ENCODE measurements at regions not wholly inside any gene's neighbourhood (a gene's known extent, or its start where the extent isn't known, plus 50 kb on each side); places are given as distances from the start of the nearest gene placed in this dataset.
"Not testable (repeated sequence)": the region's sequence is repeated elsewhere in the genome, so short reads cannot be mapped to it uniquely, and the experiment has no call there.

- DNase-seq = no peak
Observed at GRCh38 chr7:16369855-16370254, 51.5 kb downstream of the CRPPA start.

GRCh38 chr7:16369309-16369708 lies 52.0 kb downstream of the CRPPA start:
- DNase-seq = not testable (repeated sequence)

- DNase-seq = no peak
Observed at GRCh38 chr7:16368885-16369284, 52.5 kb downstream of the CRPPA start.

GRCh38 chr7:16367115-16367514 lies 54.2 kb downstream of the CRPPA start:
- DNase-seq = no peak

DNA sequence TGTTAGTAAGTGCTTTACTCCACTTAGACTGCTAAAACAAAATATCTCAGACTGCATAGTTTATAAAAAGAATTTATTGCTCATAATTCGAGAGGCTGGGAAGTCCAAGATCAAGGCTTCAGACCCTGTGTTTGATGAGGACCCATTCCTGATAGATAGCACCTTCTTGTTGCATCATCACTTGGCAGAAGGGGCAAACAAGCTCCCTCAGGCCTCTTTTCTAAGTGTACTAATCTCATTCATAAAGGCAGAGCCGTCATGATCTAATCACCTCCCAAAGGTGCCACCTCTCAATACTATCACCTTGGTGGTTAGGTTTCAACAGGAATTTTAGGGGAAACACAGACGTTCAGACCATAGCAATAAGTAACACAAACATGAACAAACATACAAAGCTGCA lies 55.4 kb downstream of the CRPPA start:
- no peak for DNase-seq

DNA sequence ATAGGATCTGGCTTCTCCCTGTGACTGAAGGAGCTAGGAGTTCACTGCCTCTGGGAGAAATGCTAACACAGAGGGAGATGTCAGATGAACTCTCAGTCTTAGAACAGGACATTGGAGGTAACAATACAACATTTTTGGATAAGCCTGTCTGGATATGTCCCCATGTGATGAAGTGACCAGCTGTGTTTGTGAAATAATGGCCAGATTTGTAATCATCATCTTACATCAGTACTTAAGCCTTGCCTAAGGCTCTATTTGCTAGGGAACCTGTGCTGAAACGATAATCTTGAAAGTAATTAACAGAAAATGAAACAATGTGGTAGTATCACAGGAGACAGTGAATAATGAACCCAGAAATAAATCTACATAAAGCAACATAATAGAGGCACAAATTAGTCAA lies 56.2 kb downstream of the CRPPA start:
- no peak for DNase-seq

DNA sequence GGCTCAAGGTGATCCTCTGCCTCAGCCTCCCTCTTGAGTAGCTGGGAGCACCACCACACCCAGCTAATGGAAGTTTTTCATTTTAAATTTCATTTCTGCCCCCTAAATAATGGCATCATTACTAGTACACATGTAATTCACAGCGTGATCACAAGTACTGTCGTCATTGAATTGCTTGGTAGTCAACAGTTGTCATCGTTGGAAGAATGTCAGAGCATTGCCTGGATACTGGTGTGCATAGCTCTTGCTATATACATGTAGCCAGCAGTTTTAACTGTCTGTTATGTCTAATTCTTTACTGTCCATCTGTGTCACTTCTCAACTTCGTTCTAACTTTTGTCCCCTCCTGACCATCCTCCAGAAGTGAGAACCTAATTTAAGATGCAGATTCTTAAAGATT lies 62.1 kb downstream of the CRPPA start:
- DNase-seq = no peak

DNA sequence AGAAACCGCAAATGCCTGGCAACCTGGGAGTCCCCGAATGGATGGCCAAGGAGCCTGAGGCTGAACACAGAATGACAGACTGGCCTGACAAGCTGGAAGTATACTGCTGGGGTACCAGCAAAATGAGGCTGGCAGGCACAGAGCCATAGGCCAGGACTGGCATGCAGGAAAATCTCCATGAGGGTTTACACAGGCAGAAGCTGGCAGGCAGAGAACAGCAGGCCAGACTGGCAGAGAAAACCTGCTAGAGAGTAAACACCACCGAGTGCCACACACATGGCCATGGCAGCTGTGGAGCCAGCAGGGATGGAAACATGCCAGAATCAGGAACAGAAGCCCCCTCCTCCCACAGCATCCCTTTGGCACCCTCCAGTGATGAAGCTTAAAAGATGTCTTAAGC lies 63.4 kb downstream of the CRPPA start:
- peak; percentile 31 for DNase-seq

DNA sequence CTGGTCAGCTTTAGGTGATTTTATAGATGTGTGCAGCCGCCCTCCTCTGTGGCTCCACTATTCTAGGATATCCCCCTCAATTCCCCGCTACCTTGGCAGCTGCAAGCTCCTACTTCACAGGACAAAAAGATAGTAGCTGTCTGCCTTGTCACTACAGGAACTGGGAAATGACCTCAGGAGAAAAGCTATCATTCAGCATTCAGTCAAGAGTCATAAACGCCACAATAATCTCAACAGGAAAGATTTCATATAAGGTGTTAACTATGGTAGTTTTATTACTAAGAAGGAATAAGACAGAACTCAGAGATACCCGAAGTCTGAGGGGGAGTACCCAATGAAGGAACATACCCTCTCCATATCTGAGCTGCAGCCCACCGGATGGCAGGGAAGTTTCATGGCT lies 63.9 kb downstream of the CRPPA start:
- DNase-seq = no peak

GRCh38 chr7:16356301-16356958 lies 64.9 kb downstream of the CRPPA start:
- no peak for DNase-seq

DNA sequence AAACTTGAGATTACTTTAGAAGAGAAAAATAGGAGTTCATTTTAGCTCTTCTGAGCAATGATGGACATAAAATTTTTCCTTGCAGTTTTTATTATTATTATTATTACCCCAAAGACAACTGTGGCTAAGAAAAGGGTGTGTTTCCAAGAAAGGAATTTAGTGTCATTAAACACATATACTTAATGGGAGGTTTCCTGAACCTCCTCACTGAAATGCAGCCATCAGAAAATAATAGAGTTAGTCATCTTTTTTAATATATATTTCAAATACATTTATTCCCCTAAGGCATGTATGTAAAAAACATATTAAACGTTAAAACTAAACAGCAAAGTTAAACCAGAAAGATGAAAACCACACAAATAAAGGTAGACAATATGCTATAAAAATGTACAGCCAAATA lies 66.8 kb downstream of the CRPPA start:
- DNase-seq = no peak

DNA sequence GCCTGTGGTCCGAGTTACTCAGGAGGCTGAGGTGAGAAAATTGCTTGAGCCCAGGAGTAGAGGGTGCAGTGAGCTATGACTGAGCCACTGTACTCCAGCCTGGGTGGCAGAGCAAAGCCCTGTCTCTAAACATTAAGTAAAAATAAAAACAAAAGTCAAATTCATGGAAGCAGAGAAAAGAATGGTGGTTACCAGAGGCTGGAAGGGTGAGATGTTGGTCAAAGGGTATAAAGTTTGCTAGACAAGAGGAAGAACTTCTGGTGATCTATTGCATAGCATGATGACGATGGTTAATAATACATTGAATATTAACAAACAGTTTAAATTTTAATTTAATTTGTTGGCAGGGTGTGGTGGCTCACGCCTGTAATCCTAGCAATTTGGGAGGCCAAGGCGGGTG lies 68.1 kb downstream of the CRPPA start:
- DNase-seq = no peak

DNA sequence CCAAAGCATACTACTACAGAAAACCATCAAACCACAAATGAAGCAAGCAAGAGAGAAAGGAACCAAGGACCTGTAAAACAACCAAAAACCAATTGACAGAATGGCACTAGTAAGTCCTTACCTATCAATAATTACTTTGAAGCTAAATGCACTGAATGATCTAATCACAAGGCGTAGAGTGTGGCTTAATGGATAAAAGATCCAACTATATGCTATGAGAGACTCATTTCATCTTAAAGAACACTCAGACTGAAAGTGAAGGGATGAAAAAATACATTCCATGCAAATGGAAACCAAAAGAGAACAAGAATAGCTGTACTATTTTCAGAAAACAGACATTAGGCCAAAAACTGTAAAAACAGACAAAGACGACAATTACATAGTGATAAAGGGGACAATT lies 70.7 kb downstream of the CRPPA start:
- DNase-seq = no peak

- no peak for DNase-seq
Observed at GRCh38 chr7:16348251-16348650, 73.1 kb downstream of the CRPPA start.

DNA sequence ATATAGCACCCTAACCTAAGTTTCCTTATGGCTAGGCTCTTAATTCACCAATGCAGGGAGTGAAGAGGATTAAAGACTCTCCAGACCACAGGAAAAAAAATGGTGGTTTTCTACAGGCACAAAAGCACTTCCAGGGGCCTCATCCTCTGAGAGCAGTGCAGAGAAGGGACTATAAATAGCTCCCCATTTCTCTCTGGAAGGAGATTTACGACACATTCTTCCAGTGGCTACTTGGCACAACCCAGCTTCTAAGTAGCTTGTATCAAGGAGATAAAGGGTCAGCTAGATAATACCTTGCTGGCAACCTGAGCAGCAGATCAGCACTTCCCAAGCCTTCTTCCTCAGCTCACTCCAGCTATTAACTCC lies 73.5 kb downstream of the CRPPA start:
- no peak for DNase-seq

DNA sequence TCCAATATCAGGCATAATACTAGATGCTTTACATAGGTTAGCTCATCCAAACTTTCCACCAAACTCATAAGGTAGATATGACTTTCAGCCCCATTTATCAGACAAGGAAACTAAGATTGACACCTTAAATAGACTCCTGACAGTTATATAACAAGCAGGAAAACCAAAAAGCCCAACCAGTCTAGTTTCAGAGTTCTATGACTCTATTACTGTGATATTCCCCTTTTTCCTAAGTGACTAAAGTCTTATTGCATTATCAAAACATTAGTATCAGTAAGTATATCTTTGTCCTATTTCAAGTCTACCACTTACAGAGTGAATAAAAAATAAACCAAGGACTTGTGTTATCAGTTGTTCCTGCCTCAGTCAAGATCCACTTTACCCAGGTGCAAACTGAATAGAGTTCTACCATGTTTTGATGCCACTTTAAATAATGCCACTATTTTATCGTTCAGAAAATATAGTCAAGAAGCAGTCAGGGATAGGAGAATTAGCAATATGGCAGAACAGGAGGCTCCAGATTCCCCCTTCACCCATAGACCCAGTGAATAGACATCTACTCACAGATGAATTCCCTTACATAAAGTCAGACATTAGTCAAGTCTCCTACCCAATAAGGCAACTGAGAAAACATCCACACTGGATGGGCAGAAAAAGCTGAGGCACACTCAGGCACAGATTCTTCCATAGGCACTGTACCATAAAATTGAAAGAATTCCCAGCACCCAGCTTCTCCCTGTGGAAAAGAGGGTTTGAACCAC lies 74.1 kb downstream of the CRPPA start:
- DNase-seq = no peak

DNA sequence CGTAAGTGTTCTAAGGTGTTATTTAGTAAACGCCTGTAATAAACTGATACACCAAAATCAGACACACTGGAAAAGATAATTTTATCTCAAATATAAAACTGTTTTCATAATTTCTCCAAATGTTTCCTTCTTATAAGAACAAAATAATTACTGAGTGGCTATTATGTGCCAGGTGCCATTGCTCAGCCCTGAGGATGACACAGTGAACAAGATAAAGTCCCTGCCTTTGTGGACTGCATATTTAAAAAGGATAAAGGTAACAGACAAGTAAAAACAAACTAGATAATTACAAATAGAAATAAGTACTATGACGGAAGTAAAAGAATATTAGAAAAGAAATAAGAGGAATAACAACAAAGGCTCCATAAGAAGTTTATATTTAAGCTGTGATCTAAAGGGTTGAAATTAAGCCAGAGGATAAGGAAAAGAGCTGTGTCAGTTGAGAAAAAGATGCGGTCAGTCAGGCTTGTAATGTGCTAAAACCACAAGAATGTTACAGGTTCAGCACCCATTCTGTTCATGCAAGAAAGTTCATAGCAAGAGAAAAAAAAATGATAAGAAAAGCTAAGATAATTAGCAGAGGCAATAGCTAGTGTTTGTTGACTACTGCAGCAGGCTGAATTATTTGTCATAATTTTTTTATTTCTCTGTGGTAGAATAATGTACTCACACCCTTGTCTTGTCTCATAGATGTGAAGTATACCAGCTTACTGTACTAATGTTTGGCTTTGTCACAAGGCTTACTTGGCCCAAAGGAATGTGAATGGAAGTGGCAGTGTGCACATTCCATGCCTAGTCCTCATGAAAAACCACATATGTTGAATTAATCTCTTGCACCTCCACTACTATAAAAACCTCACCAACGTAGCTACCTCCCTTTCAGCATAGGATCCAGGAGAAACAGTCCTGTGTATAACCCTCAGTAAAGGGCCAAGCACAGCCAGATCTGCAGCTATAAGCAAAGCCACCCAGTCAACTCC lies 75.1 kb downstream of the CRPPA start:
- no peak for DNase-seq

DNA sequence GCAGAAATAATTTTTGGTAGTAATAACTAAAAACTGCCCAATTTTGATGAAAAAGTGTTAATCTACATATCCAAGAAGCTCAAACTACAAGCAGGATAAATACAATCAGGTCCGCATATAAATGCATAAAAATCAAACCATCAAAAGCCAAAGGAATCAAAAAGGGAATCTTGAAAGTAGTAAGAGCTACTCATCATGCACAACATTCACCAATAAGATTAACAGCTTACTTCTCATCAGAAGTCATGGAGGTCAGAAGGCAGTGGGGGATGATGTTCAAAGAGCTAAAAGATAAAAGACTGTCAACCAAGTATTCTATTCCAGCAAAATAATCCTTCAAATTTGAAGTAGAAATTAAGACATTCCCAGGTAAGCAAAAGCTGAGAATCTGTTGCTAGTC lies 76.4 kb downstream of the CRPPA start:
- peak; percentile 7 for DNase-seq

DNA sequence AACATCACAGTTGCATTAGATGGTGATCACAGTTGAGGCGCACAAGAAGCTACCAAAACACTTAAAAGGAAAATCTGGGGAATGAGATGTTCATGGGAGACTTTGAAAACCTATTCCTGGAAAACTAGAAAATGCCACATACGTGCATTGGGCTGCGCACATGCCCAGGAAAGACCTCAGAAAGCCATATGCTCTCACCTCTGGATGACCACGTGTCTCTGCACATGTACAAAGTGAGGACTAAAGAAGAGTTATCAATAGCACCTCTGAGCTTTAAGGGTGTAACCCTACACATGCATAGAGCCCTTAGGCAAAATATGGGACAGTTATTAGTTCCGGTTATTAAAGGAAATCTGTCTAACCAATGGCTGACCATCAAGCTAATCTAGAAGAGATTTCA lies 77.7 kb downstream of the CRPPA start:
- no peak for DNase-seq

GRCh38 chr7:16338065-16338464 lies 83.3 kb downstream of the CRPPA start:
- no peak for DNase-seq

- DNase-seq = no peak
Observed at GRCh38 chr7:16326106-16326505, 95.2 kb downstream of the CRPPA start.

DNA sequence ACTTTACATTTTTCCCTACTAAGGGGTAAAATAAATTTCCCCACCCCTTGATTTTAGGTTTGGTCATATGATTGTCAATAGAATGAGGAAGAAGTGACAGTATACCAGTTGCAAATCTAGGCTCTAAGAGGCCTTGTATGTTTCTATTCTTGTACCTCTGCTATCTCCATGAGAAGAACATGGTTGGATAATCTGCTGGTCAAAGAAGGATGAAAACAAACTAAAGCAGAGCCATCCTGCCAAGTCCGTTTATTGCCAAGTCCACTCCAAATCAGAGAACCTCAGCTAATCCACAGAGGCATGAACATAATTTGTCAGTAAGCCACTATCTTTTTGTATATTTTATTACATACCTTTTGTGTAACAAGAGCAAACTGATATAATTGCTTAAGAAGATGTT lies 98.0 kb downstream of the CRPPA start:
- DNase-seq = no peak

- DNase-seq = no peak
Observed at GRCh38 chr7:16320099-16320660, 101.2 kb downstream of the CRPPA start.

Data from DMS53 (cell line).